ENCODE measurements at regions not wholly inside any gene's neighbourhood (a gene's known extent, or its start where the extent isn't known, plus 50 kb on each side); places are given as distances from the start of the nearest gene placed in this dataset.

DNA sequence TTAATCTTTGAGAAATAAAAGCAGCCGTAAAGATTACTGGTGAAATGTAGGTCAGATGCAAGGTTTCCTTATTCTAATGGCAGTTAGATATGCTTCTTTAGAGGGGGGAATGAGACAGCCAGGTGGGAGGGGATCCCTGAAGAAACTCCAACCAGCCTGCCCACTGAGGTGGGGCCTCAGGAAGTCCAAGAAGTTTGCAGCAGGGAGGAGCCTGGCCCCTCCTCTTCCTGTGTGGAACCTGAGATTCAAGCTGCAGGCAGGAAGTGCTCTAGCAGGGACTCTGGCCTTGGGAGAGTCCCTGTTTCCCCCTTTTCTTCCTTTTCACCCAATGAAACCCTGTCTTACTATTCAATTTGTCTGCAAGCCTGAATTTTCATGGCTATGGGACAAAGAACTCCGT, 101.4 kb upstream of the SLITRK2 start:
- TF ChIP-seq, protein P1, sequence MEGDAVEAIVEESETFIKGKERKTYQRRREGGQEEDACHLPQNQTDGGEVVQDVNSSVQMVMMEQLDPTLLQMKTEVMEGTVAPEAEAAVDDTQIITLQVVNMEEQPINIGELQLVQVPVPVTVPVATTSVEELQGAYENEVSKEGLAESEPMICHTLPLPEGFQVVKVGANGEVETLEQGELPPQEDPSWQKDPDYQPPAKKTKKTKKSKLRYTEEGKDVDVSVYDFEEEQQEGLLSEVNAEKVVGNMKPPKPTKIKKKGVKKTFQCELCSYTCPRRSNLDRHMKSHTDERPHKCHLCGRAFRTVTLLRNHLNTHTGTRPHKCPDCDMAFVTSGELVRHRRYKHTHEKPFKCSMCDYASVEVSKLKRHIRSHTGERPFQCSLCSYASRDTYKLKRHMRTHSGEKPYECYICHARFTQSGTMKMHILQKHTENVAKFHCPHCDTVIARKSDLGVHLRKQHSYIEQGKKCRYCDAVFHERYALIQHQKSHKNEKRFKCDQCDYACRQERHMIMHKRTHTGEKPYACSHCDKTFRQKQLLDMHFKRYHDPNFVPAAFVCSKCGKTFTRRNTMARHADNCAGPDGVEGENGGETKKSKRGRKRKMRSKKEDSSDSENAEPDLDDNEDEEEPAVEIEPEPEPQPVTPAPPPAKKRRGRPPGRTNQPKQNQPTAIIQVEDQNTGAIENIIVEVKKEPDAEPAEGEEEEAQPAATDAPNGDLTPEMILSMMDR (IDR thresholded peaks at IDR 0.05; ENCODE audit: insufficient read depth, low read depth, low read length, missing control alignments), result no peak
- no peak for DNase-seq (ENCODE audit: low read depth)
- H3K4me3 ChIP-seq (ENCODE audit: low read length), result no peak overlapping the region

DNA sequence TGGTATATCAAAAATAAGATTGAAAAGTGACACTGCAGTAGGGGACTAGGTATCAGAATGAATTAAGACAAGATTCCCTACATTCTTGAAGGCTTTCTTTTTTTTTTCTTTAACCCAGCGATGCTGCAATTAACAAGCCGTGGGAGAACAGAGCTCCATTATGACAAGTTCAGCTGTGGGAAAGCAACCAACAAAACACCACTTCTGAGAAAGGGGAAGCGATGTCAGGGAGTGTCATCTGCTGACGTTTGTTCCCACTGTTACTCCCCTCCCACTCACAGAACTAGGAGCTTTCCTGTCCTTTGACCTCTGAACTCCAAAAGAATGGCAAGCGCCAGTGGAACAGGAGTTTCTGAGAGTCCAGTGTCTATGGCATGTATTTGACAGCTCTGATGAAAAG, 90.2 kb upstream of the SLITRK2 start:
- DNase-seq (ENCODE audit: low read depth), result no peak
- TF ChIP-seq, protein P1 (IDR thresholded peaks at IDR 0.05; ENCODE audit: insufficient read depth, low read depth, low read length, missing control alignments), result no peak
- H3K4me3 ChIP-seq (ENCODE audit: low read length), result no peak overlapping the region

DNA sequence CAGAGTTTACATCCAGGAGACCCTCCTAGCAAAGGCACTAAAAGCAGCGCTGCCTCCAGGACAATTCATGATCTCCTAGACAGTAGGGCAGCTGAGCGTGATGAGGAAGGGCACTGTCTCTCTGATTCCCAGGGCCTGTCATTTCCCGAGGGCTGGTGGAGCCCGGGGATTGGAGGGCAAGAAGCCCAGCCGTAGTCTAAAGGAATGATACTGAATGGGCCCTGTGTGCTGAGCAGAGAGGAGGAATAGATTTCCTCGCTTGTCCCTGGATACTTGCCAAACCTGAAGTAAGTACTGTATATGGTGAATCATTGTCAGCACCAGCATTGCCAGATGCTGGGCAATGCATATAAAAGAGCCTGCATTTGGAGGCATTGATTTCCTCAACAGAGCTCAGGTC, 88.0 kb upstream of the SLITRK2 start:
- TF ChIP-seq, protein P1 (IDR thresholded peaks at IDR 0.05; ENCODE audit: insufficient read depth, low read depth, low read length, missing control alignments), result no peak
- peak; percentile 0 for DNase-seq (ENCODE audit: low read depth)
- no peak overlapping the region for H3K4me3 ChIP-seq (ENCODE audit: low read length)

DNA sequence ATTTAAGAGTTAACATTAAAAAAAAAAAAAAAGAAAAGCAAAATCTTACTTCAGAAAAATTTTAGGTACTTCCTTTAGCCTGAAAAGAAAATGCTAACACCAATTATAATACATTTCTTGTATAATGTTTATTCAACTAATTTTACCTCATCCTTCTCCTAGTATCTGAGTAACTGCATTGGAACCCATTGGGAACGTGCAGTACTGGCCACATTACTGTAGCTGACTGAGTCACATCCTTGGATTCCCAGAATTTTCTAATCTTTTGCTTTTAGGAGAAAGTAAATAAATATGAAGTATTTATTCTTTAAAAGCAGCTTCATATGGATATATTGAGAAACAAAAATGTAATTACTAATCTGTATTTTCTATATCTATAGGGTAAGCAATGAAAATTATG, 82.6 kb upstream of the SLITRK2 start:
- no peak for DNase-seq (ENCODE audit: low read depth)
- TF ChIP-seq, protein P1 (IDR thresholded peaks at IDR 0.05; ENCODE audit: insufficient read depth, low read depth, low read length, missing control alignments), result no peak
- no peak overlapping the region for H3K4me3 ChIP-seq (ENCODE audit: low read length)

DNA sequence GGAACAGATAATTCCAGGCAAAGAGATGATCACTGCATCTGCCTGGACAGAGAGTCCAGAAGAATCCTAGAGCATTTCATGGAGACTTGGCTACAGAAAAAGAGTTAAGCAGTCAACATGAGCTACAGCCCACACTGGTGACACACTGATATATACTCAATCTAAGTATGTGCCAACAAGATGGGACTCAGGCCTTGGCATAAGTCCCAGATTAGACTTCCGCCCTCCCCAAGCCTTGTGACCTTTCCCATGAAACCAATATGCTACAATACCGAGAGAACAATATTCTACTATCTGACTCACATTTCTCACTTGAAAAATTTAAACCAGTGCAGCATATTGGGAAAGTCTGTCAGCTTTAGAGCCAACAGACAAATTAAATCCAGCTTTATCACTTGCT, 65.7 kb upstream of the SLITRK2 start:
- DNase-seq (ENCODE audit: low read depth), result peak; percentile 1
- TF ChIP-seq, protein P1 (IDR thresholded peaks at IDR 0.05; ENCODE audit: insufficient read depth, low read depth, low read length, missing control alignments), result no peak
- H3K4me3 ChIP-seq (ENCODE audit: low read length), result no peak overlapping the region

Data from epithelial cell of esophagus (primary cell).